GM23248 (cell line): ENCODE measurements at regions not wholly inside any gene's neighbourhood (a gene's known extent, or its start where the extent isn't known, plus 50 kb on each side); places are given as distances from the start of the nearest gene placed in this dataset.

ENCODE experiments used
- DNase-seq: peaks from one replicate; pipeline ENCODE4 v3.0.0-alpha.2; 2015
- H2AFZ ChIP-seq: fragments of 200-600 bp; sonication (generic); 2 replicates; pipeline ENCODE4 v1.6.1; 2016; ENCODE audit warnings: antibody characterized with exemption
- H3F3A ChIP-seq: fragments of 200-600 bp; sonication (generic); 2 replicates; pipeline ENCODE4 v1.6.1; 2016; ENCODE audit warnings: mild to moderate bottlenecking, antibody characterized with exemption, mixed run types; ENCODE audit not compliant: insufficient read depth
- H3K27ac ChIP-seq: fragments of 200-600 bp; sonication (generic); 2 replicates; pipeline ENCODE4 v1.5.1; 2016; ENCODE audit warnings: mild to moderate bottlenecking
- H3K27me3 ChIP-seq: fragments of 200-600 bp; sonication (generic); replicated peaks from 2 replicates; pipeline ENCODE4 v1.6.1; 2016; ENCODE audit warnings: mild to moderate bottlenecking; ENCODE audit not compliant: insufficient read depth
- H3K36me3 ChIP-seq: fragments of 200-600 bp; sonication (generic); 2 replicates; pipeline ENCODE4 v1.6.1; 2016; ENCODE audit warnings: low read depth, mild to moderate bottlenecking
- H3K4me1 ChIP-seq: fragments of 200-600 bp; sonication (generic); 2 replicates; pipeline ENCODE4 v1.6.1; 2016; ENCODE audit warnings: mild to moderate bottlenecking; ENCODE audit not compliant: insufficient read depth
- H3K4me2 ChIP-seq: fragments of 200-600 bp; sonication (generic); one replicate; pipeline ENCODE4 v1.6.1; 2016; ENCODE audit warnings: mild to moderate bottlenecking; ENCODE audit not compliant: unreplicated experiment
- H3K4me3 ChIP-seq: fragments of 200-600 bp; sonication (generic); 2 replicates; pipeline ENCODE4 v1.5.1; 2016; ENCODE audit warnings: mild to moderate bottlenecking
- H3K79me2 ChIP-seq: fragments of 200-600 bp; sonication (generic); 2 replicates; pipeline ENCODE4 v1.6.1; 2016; ENCODE audit warnings: mild to moderate bottlenecking; ENCODE audit not compliant: insufficient read depth
- H3K9ac ChIP-seq: fragments of 200-600 bp; sonication (generic); 2 replicates; pipeline ENCODE4 v1.6.1; 2016; ENCODE audit warnings: mild to moderate bottlenecking
- H3K9me2 ChIP-seq: fragments of 200-600 bp; sonication (generic); 2 replicates; pipeline ENCODE4 v1.6.1; 2016; ENCODE audit warnings: mixed run types, mild to moderate bottlenecking, moderate library complexity; ENCODE audit not compliant: insufficient read depth
- H3K9me3 ChIP-seq: fragments of 200-600 bp; sonication (generic); one replicate; pipeline ENCODE4 v1.6.1; 2017; ENCODE audit warnings: low read depth
- H4K20me1 ChIP-seq: fragments of 200-600 bp; sonication (generic); 2 replicates; pipeline ENCODE4 v1.6.0; 2016; ENCODE audit not compliant: insufficient read depth
- EZH2 ChIP-seq: fragments of 200-600 bp; sonication (generic); IDR thresholded peaks from 2 replicates; pipeline ENCODE4 v1.6.1; 2018; ENCODE audit warnings: antibody characterized with exemption, mild to moderate bottlenecking; ENCODE audit not compliant: insufficient read depth, poor library complexity, severe bottlenecking
- EZH2phosphoT487 ChIP-seq: fragments of 200-600 bp; sonication (generic); IDR thresholded peaks from 2 replicates; pipeline ENCODE4 v1.6.1; 2018; ENCODE audit warnings: antibody characterized with exemption, moderate library complexity, mild to moderate bottlenecking, low read depth; ENCODE audit not compliant: insufficient read depth
- WGBS, 2 experiments: methylation state at CpG; one replicate each; pipeline ENCODE4 v1.1.6; 2015 to 2017; ENCODE audit warnings: low lambda C conversion rate in 2 of 2, low coverage in 1 of 2; ENCODE audit errors: missing lambda C conversion rate in 2 of 2; 5-methylcytosine and 5-hydroxymethylcytosine counted together
- in situ Hi-C: fragments of 300-500 bp; cut with MboI; formaldehyde crosslinking; loops from 2 replicates; pipeline ENCODE4 v1.15.0; 2020

DNA sequence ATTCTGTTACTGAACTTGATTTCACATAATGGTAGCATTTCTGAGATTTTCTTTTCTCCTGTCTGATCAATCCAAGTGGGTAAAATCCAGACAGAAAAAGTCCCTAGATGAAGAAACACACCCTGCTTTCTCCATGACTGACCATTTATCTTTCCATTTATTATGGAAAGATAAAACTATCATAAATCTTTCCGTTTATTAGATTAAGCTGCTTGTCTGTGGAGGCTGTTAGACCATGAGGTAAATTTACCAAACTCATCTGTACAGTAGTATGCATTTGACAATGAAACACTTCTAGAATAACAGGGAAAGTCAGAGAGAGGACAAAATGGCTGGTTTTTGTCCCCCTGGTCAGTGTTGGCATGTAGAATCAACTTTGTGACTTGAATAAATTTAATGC lies 491.2 kb upstream of the SEMA6A start:
- in situ Hi-C loops, result no loop called here
- H3F3A ChIP-seq, result no peaks in the 10 kb centered on the region

DNA sequence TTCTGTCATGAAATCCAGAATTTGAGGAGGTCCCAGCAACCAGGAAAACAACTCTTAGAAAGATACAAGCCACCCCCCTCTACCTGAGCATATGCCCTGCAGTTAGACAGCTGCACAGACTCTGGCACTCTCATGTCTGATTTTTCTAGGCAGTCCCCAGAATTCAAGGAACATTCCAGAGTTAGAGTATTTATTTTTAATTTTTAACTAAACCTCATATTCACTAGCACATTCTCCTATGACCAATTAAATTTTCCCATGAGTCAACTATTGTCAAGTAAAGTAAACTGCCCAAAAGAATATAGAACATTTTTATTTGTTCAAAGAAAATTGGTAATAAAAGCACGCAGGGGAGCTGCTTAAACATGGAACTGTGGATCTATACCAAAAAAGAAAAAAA lies 490.5 kb upstream of the SEMA6A start:
- H3K9me3 ChIP-seq, result no peaks in the 10 kb centered on the region
- no peak overlapping the region for H3K4me2 ChIP-seq
- no peaks in the 10 kb centered on the region for H3K27me3 ChIP-seq
- H4K20me1 ChIP-seq, result no peaks in the 10 kb centered on the region
- no peaks in the 10 kb centered on the region for H3F3A ChIP-seq
- H2AFZ ChIP-seq, result no peak overlapping the region
- H3K79me2 ChIP-seq, result no peaks in the 10 kb centered on the region
- H3K4me1 ChIP-seq, result no peaks in the 10 kb centered on the region
- H3K9ac ChIP-seq, result no peak overlapping the region
- no peak for DNase-seq
- H3K9me2 ChIP-seq, result no peaks in the 10 kb centered on the region
- TF ChIP-seq EZH2, result no peak
- TF ChIP-seq EZH2phosphoT487, result no peak
- H3K36me3 ChIP-seq, result no peaks in the 10 kb centered on the region
- 5 to 9% methylated on average over 1 of the region's 1 CpG for WGBS, 2 experiments
- H3K4me3 ChIP-seq, result no peak overlapping the region
- in situ Hi-C loops, result no loop called here
- no peak overlapping the region for H3K27ac ChIP-seq

More for the DNA sequence above, 491.2 kb upstream of the SEMA6A start:
- TF ChIP-seq EZH2 (no peak), EZH2phosphoT487 (no peak)
- no peak overlapping the region for H3K4me2 ChIP-seq
- H4K20me1 ChIP-seq, result no peaks in the 10 kb centered on the region
- no peak overlapping the region for H2AFZ ChIP-seq
- no peak overlapping the region for H3K4me3 ChIP-seq
- no peaks in the 10 kb centered on the region for H3K79me2 ChIP-seq
- H3K27me3 ChIP-seq, result no peaks in the 10 kb centered on the region
- no peaks in the 10 kb centered on the region for H3K36me3 ChIP-seq
- H3K9me2 ChIP-seq, result no peaks in the 10 kb centered on the region
- WGBS, 2 experiments, result 17 to 29% methylated on average over 1 of the region's 1 CpG
- no peak overlapping the region for H3K9ac ChIP-seq
- H3K4me1 ChIP-seq, result no peaks in the 10 kb centered on the region
- H3K27ac ChIP-seq, result no peak overlapping the region
- no peaks in the 10 kb centered on the region for H3K9me3 ChIP-seq
- DNase-seq, result no peak

- WGBS, 2 experiments, result 4 to 9% methylated on average over 1 of the region's 1 CpG
- TF ChIP-seq EZH2, result no peak
- TF ChIP-seq EZH2phosphoT487, result no peak
- Histone ChIP-seq H3K9me3 (no peaks in the 10 kb centered on the region), H3K36me3 (no peaks in the 10 kb centered on the region), H3K4me1 (no peaks in the 10 kb centered on the region), H2AFZ (no peak overlapping the region), H4K20me1 (no peaks in the 10 kb centered on the region), H3F3A (no peaks in the 10 kb centered on the region), H3K79me2 (no peaks in the 10 kb centered on the region), H3K27me3 (no peaks in the 10 kb centered on the region), H3K9me2 (peaks cover 4% of the 10 kb centered on the region; the same call in 1 of the 2 replicates), H3K4me2 (no peak overlapping the region), H3K9ac (no peak overlapping the region), H3K4me3 (no peak overlapping the region), H3K27ac (no peak overlapping the region)
- in situ Hi-C loops, result no loop called here
- DNase-seq, result no peak
Observed at GRCh38 chr5:117060099-117060498, 485.5 kb upstream of the SEMA6A start.

GRCh38 chr5:117058740-117059139 lies 484.1 kb upstream of the SEMA6A start:
- in situ Hi-C loops, result no loop called here
- DNase-seq, result no peak

GRCh38 chr5:117055517-117055916 lies 480.9 kb upstream of the SEMA6A start:
- H3K4me1 ChIP-seq, result no peaks in the 10 kb centered on the region
- H3K27me3 ChIP-seq, result no peaks in the 10 kb centered on the region
- H3K27ac ChIP-seq, result no peak overlapping the region
- TF ChIP-seq EZH2 (no peak), EZH2phosphoT487 (no peak)
- in situ Hi-C loops, result no loop called here
- DNase-seq, result no peak
- H3F3A ChIP-seq, result no peaks in the 10 kb centered on the region
- 21 to 22% methylated on average over 2 of the region's 2 CpGs for WGBS, 2 experiments
- no peaks in the 10 kb centered on the region for H3K36me3 ChIP-seq
- no peak overlapping the region for H3K4me2 ChIP-seq
- peaks cover 4% of the 10 kb centered on the region; the same call in 1 of the 2 replicates for H3K9me2 ChIP-seq
- no peak overlapping the region for H3K9ac ChIP-seq
- H2AFZ ChIP-seq, result no peak overlapping the region
- H3K79me2 ChIP-seq, result no peaks in the 10 kb centered on the region
- H3K4me3 ChIP-seq, result no peak overlapping the region
- H3K9me3 ChIP-seq, result no peaks in the 10 kb centered on the region
- no peaks in the 10 kb centered on the region for H4K20me1 ChIP-seq

More at GRCh38 chr5:117058740-117059139, 484.1 kb upstream of the SEMA6A start:
- H3K79me2 ChIP-seq, result no peaks in the 10 kb centered on the region
- H3K9ac ChIP-seq, result no peak overlapping the region
- no peaks in the 10 kb centered on the region for H3K9me3 ChIP-seq
- H2AFZ ChIP-seq, result no peak overlapping the region
- peaks cover 4% of the 10 kb centered on the region; the same call in 1 of the 2 replicates for H3K9me2 ChIP-seq
- TF ChIP-seq EZH2phosphoT487 (no peak), EZH2 (no peak)
- no peaks in the 10 kb centered on the region for H3F3A ChIP-seq
- H3K4me3 ChIP-seq, result no peak overlapping the region
- H3K4me2 ChIP-seq, result no peak overlapping the region
- no peaks in the 10 kb centered on the region for H4K20me1 ChIP-seq
- no peaks in the 10 kb centered on the region for H3K36me3 ChIP-seq
- no peaks in the 10 kb centered on the region for H3K27me3 ChIP-seq
- H3K27ac ChIP-seq, result no peak overlapping the region
- H3K4me1 ChIP-seq, result no peaks in the 10 kb centered on the region
